GM21717 (cell line): ENCODE measurements at regions not wholly inside any gene's neighbourhood (a gene's known extent, or its start where the extent isn't known, plus 50 kb on each side); places are given as distances from the start of the nearest gene placed in this dataset.
"Not testable (repeated sequence)": the region's sequence is repeated elsewhere in the genome, so short reads cannot be mapped to it uniquely, and the experiment has no call there.

Experiments
- ATAC-seq: cut with Tn5 transposase; IDR thresholded peaks from one replicate; pipeline ENCODE4 v1.9.1; 2021; ENCODE audit warnings: mild to moderate bottlenecking, moderate library complexity; ENCODE audit not compliant: unreplicated experiment

- ATAC-seq, result not testable (repeated sequence)
Measured at GRCh38 chr12:131272283-131272814, 318.6 kb downstream of the ADGRD1 start.

GRCh38 chr12:131273291-131273845, 319.7 kb downstream of the ADGRD1 start:
- no peak for ATAC-seq

DNA sequence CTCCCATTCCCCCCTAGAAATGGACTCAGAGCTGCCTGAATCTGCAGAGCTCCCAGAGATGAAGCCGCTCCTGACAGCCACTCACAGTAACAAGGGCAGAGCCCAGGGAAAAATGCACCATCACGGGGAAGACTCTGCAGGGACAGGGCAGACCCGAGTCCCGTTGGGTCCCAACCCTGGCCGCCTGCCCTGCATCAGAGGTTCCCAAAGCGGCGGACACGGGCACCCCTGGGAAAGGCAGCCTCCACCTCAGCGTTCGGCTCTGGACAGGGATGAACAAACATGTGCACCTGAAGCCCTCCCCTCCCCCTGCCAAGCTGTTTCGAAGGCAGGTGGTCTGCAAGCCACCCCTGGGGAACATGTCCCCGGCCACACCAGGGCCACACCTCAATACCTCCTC, 320.4 kb downstream of the ADGRD1 start:
- ATAC-seq, result no peak

DNA sequence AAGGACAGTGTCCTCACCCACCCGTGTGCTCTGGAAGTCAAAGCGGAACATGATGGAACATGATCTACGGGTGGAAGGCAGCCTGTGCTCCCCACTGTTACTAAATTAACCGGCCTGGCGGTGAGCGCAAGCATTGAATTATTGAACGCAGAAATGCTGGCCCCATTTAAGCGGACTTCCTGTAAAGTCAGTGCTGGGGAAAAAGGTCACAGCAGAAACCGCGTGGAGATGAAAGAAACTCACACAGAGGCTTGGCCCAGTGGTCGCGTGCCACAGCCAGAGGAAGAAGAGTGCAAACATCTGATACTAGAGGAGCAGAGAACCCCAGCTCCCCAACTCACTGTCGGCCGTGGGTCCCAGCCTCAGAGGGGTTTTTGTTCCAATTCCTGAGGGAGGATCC, 321.2 kb downstream of the ADGRD1 start:
- no peak for ATAC-seq

DNA sequence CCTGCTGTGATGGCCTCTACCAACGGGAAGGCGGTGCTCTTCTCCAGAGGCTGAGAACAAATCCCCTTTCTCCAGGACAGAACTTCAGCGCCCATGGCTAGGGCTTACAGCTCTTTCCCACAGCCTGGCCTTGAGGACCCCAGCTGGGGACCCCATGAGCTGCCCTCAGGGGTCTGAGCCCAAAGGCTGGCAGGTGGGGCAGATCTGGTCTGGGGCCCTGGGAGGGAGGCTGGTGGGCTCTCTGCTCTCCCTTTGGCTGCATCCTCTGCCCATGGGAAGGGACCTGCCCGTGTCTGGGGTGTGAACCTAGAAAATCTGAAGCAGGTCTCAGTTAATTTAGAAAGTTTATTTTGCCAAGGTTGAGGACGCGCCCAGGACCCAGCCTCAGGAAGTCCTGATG, 322.1 kb downstream of the ADGRD1 start:
- ATAC-seq, result no peak

- ATAC-seq, result no peak
Measured at GRCh38 chr12:131276501-131277185, 322.9 kb downstream of the ADGRD1 start.

DNA sequence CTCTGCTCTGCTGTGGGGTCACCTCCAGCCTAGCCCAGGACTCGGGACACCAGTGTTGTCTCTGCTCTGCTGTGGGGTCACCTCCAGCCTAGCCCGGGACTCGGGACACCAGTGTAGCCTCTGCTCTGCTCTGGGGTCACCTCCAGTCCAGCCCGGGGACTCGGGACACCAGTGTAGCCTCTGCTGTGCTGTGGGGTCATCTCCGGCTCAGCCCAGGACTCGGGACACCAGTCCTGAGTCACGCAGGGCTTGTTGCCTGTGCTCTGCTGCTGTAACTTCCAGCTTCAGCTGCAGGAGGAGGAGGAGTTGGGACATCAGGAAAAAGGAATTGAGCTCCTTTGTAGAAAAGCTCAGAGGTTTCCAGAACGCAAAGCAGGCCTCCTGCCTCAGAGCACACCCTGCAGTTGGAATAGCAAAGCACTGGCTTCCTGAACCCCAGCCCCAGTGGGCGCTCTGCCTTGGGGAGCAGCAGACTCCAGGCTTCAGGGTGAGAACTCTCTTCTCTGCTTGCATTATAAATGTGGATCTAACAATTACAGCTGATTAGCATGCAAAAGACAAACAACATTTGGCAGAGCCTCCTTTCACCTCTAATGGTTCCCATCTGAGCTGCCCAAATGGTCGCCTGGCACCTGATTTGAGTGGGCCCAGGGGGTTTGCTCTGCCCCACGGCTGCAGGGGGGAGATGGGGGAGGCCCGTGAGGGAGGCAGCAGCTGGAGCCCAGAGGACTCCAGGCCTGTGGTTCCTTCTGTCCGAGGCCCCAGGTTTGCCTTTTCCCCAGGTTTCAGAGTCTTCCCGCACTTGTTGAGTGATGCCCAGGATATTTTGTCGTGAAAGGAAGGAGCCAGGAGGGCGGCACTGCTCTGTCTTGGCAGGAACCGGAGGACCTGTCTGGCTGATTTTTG, 323.7 kb downstream of the ADGRD1 start:
- ATAC-seq, result not testable (repeated sequence)

GRCh38 chr12:131278451-131279115, 324.9 kb downstream of the ADGRD1 start:
- ATAC-seq, result not testable (repeated sequence)

DNA sequence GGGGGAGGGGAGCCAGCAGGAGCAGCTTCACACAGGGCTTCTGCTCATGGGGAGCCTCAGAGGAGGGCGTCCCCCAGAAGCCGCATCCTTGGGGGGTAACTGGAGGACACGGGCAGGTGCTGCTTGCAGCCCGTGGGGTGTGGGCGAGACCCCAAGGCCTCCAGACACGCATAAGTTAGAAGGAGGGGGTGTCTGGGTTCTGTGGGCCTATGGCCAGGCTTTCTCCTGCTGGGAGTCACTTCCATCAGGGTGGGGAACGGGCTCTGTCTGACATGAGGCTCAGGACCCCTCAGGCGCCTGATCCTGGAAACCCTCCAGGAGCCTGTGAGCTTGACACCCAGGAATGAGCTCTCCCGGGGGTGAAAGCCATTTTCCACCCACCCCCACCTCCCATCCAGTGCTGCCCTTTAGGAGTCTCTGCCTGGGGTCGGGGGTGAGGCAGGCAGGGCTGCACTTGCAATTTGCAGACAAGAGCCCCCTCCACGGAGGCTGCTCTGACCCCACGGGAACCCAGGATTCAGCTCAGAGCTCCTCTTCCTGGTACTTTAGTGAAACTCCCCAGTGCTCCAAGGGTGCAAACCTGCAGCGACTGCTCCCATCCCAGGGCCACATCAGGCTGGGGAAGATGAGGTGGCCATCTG, 325.7 kb downstream of the ADGRD1 start:
- ATAC-seq, result no peak

DNA sequence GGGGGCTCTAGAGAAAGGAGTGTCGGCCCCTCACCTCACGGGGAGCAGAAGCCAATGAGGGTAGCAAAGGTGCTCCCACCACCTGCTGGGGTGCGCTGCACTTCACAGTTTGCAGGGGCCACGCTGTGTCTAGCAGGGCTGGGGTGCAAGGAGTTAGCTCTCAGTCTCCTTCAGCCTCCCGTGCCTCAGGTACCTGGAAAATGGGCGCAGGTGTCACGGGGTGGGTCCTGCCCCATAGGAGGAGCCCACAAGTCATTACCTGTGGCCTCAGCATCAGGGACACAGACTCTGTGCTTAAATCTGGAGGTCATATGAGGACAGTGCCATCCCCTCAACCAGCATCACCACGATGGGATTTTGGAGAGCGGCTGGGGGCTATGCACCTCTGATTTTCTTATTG, 326.7 kb downstream of the ADGRD1 start:
- ATAC-seq, result no peak

GRCh38 chr12:131281016-131281415, 327.3 kb downstream of the ADGRD1 start:
- no peak for ATAC-seq

GRCh38 chr12:131282292-131283080, 328.8 kb downstream of the ADGRD1 start:
- no peak for ATAC-seq

DNA sequence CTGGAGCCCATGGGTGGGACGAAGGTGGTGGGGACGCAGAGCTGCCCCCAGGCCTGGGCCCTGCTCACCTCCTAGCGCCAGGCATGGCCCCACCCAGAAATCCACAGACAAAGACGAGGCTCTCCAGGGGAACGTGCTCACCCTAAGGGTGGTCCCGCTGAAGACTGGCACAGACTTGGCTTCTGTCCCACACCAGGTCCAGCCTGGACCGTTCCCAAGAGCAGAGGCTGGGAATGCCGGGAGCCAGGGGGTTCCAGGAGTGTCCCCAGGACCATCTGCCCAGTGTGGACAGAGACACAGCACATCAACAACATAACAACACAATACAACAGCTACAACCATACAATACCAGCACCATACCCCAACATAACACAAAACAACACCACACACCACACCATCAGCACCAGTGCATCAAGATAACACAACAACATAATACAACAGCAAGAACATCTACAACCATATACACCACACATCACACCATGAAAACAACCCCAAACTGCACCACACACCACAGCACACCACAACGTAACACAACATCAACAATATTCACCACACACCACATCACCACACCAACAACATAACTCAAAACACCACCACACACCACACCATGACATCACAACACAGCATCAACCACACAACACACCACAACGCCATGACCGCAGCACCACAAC, 329.6 kb downstream of the ADGRD1 start:
- ATAC-seq, result no peak

- ATAC-seq, result not testable (repeated sequence)
Measured at GRCh38 chr12:131283862-131284825, 330.4 kb downstream of the ADGRD1 start.

- ATAC-seq, result not testable (repeated sequence)
Measured at GRCh38 chr12:131284954-131285904, 331.5 kb downstream of the ADGRD1 start.

DNA sequence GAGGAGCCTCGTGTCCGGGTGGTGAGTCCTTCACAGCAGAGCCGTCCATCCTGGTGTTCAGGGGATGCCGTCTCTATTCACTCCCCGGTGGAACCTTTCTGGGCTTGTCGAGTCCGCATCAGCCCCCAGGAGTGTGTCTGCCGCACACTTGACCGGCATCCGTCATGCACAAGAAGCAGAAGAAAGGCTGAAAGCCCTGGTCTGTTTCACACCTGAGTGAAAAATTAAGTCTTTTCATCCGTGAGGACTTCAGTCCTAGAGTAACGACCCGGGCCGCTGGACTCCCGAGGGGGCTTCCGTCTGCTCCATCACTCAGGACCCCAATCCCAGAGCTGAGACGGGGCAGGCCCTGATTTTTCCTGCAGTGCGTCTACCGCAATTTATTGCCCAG, 332.2 kb downstream of the ADGRD1 start:
- not testable (repeated sequence) for ATAC-seq

DNA sequence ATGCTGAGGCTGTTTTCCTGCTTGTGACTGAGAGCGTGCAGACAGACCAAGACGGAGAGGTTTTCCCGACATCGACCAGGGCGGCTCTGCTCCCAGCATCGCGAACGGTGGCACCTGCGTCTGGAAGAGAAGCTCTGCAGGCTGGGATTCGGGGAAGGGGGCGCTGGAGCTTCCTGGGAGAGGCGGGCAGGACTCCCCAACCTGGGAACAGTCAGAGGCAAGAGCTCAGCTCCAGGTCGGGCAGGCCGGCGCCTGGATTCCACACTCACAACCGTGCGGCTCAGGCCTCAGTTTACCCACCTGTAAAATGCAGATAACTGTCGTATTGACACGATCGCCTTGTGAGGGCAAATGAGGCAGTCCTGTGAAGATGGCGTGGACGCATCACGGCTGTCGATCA, 332.6 kb downstream of the ADGRD1 start:
- ATAC-seq, result not testable (repeated sequence)
